Femur (tissue), 1 donor: ENCODE measurements at regions not wholly inside any gene's neighbourhood (a gene's known extent, or its start where the extent isn't known, plus 50 kb on each side); places are given as distances from the start of the nearest gene placed in this dataset.

Experiments used
- DNase-seq: peaks from one replicate; pipeline ENCODE4 v3.0.0-alpha.2; 2017

GRCh38 chr10:1968257-1969033, 231.1 kb upstream of the ADARB2 start:
- DNase-seq = peak; percentile 24

DNA sequence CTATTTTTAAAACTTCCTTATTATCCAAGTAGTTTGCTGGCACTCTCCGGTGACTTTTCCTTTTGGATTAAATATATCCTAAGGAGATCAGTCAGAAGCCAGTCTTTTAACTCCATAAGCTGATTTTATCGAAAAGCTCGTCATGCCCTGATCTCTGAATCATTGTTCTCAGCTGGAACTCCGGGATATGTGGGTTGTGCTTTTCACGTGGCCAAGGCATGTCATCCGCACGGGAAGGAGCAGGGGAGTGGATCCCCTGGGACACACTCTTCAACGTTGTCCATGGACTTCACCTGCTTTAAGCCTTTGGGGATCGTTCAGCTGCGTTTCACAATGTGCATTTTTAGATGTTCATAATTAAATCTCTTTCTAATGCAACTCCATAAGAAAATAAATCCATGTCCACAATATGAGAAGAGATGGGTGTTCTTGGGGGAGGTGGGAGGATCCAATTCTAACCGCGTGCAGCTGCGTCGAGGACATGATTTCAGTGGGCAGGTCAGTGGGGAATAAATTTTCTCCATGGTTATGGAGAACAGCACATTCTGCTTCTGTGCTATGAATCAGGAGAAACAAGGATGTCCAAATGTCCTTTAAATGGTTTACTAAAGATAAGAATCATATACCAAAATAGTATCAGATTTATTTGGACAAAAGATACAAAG, 229.5 kb upstream of the ADARB2 start:
- DNase-seq = no peak

DNA sequence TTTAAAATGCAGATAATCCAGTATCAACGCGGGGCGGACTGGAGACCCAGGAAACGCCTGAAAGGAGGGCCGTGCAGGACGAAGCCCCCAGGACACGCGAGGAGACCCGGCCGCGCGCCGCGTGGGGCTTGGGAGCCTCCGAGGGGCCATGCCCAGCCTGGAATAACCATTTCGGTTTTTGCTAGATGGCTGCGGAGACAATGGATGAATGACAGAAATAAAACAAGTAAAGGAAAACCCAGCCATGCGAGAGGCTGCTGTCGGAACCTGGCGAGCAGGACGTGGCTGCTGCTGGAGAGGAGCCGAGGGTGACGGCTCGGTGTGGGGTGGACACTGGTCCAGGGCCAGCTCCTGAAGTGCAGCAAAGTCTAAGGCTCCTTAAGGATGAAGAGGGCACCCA, 227.2 kb upstream of the ADARB2 start:
- no peak for DNase-seq

DNA sequence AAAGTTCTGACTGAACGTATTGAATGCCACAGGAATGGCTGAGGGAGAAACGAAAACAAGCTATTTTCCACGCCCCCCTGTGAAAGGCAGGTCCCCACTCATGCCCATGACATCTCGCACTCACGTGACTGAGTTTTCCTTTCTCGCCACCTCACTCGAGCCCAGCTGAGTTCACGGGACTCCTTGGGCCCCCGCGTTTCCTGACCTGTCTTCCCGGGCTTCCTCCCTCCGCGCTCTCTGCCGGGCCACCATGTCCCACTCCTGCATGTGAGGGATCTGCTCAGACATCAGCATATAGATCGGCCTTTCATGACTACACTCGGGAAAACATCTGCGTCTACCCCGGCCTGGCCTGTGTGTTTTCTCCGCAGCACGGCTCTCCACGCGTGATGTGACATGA, 226.0 kb upstream of the ADARB2 start:
- no peak for DNase-seq

DNA sequence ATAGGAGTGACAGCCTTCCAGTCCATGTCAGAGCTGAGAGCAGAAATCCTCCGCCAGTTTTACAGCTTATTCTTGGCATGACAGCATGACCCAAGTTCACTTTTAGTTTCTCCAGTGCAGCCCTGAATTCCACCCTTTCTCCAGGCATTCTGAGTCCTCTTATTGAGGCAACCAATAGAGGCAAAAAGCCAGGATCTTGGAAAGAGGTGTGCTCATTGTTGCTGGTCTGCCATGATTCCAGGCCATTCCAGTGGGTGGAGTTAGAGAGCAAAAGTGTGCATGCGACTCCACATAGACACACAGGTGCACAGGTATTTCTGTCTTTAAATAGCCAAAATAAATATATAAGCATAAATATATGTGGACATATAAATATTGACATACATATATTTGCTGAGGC, 224.7 kb upstream of the ADARB2 start:
- DNase-seq = no peak

DNA sequence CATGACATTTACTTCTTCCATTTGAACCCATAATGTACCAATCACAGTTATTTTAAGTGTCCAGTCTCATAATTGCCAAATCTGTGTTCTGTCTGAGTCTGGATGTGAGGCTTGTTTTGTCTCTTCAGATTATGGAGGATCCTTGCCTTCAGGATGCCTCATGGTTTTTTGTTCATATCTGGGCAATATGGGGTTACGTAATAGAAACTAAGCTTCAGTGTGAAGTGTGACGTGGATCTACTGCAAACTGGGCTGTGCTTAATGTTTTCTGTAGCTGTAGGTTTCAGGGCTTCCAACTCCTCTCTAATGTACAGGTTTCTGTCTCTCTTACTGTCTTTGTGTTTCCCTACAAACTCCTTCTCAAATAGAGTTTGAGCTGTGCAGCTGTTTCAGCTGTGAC, 223.7 kb upstream of the ADARB2 start:
- no peak for DNase-seq

- DNase-seq = no peak
These were observed 219.7 kb upstream of the ADARB2 start for GRCh38 chr10:1957057-1957456.

DNA sequence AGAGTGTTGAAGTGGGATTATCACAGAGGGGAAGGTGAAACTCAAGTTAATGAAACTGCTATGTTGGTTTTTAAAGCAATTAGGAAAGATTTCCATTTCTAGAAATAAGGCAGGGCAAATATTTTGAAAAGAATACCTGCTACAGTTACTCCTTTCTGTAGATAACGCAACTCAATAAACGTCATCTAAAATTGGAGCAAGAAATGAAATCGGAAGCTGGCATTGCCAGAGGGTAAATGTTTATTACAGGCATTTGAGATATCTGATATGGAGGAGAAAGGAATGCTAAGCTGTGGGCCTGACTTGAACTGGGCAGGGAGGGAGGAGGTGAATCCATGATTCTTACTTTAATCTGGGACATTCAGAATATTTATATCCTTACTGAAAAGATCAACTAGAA, 217.0 kb upstream of the ADARB2 start:
- no peak for DNase-seq

GRCh38 chr10:1952126-1953095, 215.1 kb upstream of the ADARB2 start:
- no peak for DNase-seq

DNA sequence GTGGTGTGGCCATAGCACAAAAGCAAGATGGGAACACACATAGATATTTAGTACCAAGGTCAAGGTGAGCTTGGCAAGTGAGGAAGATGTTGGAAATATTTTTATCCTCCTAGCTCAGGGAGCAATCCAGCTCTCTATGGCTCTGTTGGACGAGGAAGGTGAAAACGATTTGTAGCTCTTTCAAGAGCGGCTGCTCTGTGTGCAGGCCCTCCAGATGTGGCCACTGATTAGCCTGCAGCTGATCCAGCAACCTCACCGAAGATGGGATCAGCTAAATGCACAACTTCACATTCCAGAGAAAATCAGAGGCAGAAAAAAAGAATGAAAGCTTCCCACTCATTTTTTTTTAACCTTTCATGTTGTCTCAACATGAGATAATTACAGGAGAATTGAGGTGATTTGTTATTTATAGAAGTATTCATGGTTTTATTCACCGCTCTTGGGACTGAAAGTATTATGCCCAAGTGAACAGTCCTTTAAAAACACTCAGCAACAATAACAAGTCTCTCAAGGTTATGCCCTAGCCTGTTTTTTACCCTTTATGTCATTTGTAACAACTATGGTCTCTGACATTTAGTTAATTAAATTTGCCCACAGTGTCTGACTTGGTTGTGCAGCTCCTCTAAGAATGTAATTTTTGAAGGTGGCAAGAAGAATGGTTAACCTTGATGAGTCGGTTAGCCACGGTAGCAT, 213.6 kb upstream of the ADARB2 start:
- no peak for DNase-seq

- no peak for DNase-seq
These were observed 210.2 kb upstream of the ADARB2 start for GRCh38 chr10:1947464-1948003.

DNA sequence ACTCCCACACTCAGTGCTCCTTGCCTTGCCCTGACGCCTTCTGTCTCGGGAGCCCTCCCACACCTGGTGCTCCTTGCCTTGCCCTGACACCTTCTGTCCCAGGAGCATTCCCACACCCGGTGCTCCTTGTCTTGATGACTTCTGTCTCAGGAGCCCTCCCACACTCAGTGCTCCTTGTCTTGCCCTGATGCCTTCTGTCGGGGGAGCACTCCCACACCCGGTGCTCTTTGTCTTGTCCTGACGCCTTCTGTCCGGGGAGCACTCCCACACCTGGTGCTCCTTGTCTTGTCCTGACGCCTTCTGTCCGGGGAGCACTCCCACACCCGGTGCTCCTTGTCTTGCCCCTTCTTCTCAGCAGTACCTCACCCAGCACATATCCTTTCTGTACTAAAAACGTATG, 207.2 kb upstream of the ADARB2 start:
- DNase-seq = no peak

DNA sequence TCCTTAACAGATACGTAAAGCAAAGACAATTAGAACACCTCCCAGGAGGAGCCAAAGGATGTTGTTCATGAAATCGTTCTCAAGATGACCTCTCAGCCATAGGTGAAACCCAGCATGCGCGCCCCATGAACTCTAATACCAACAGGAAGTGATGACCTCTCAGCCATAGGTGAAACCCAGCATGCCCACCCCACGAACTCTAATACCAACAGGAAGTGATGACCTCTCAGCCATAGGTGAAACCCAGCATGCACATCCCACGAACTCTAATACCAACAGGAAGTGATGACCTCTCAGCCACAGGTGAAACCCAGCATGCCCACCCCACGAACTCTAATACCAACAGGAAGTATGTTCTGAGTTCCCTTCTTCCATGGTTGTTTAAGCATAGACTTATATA, 205.2 kb upstream of the ADARB2 start:
- no peak for DNase-seq

DNA sequence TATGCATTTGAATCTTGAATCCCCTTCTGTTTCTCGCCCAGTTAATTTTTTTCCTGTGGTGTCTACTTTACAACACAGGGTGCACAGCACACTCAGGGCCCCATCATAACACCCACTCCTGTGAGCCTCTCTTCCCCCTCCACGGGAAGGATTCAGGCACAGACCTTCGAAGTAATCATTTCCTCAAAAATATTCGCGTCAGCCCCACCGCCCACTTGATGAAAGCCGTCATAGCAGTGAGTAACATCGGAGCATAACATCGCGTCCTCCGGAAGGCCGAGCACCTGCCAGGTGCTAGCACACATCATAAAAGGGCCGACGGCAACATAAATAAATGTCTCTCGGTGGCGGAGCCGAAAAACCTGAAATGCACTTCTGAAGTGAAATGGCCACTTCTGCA, 201.7 kb upstream of the ADARB2 start:
- DNase-seq = no peak

DNA sequence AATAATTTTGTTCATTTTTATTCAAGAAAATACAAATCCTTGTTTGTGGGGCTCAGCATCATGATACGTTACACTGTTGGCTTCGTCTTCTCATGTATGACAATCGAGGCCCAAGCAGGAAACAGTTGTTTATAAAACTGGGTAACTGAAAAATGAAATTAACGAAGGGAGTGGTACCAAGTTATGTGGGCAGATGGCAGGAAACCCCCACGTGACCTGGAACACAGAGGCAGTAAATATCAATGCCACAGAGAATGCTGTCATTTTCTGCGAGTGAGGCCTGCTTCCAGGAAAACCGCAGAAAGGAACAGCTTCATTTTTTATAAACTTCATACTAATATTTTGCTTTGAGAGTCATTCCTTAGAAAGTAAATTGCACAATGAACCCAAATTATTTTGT, 201.0 kb upstream of the ADARB2 start:
- DNase-seq = no peak

- DNase-seq = no peak
These were observed 198.6 kb upstream of the ADARB2 start for GRCh38 chr10:1935912-1936311.

DNA sequence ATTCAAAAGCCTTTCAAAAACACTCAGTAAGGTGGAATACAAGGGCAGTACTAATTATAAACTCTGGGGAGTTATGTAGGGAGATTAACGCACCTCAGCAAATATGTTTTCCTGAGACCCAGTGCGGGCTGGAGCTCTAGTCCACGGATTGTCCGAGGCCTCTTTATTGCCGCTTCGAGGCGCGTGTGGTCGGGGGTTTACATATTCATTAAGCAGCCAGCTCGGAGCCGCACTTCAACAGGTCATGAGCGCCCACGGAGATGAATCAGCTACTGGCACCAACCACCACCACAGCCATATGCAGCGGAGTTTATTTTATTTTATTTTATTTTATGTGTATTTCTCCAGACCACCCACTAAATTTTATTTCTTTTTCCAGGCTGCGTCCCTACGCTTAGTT, 195.9 kb upstream of the ADARB2 start:
- no peak for DNase-seq

- no peak for DNase-seq
These were observed 195.4 kb upstream of the ADARB2 start for GRCh38 chr10:1932692-1933094.

DNA sequence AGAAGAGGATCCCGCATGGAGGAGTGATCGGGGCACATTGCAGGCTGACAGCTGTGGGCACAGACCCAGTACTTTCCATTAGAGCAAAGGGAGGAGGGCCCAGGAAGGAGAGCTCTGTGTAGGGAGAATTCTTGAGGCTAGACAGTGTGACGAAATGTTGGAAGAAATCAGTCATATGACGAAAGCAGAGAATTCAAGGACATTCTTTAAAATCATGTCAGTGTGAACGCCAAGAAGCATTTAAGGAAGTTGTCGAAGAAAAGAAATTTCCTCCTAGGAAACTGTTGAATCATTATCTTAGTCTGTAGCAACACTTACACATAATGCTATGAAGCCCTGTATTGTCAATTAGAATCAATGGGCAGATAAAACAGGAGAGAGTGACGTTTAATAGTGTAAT, 191.3 kb upstream of the ADARB2 start:
- no peak for DNase-seq

GRCh38 chr10:1923998-1924397, 186.7 kb upstream of the ADARB2 start:
- no peak for DNase-seq

DNA sequence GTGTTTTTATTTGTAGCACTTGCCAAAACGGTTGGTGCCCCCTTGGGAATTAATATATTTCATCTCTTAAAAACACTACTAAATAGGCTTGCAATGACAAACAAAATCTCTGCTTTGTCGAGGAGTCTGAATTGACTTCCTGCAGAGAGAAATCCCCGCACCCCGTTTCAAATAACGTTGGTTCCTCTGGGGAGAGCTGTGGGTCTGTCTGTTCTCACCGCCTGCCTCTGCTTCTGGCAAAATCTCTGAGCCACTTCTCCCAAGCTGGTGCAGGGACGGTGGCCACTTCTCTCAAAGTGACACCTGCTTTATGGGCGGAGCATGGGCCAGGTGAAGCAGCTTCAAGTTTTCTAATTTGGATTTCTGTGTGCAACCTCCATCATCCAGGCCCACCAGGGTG, 186.3 kb upstream of the ADARB2 start:
- no peak for DNase-seq

GRCh38 chr10:1920941-1921340, 183.6 kb upstream of the ADARB2 start:
- no peak for DNase-seq

GRCh38 chr10:1920127-1920526, 182.8 kb upstream of the ADARB2 start:
- no peak for DNase-seq
